DLD1 (cell line): ENCODE measurements at regions not wholly inside any gene's neighbourhood (a gene's known extent, or its start where the extent isn't known, plus 50 kb on each side); places are given as distances from the start of the nearest gene placed in this dataset.
"Not testable (repeated sequence)": the region's sequence is repeated elsewhere in the genome, so short reads cannot be mapped to it uniquely, and the experiment has no call there.

Experiments used
- in situ Hi-C: cut with HindIII; loops from 2 replicates; pipeline ENCODE4 v1.10.0; 2017; ENCODE audit warnings: low sequenced_read_pairs

- in situ Hi-C loops: no loop called here
Observed at GRCh38 chr1:208461680-208462079, 217.5 kb upstream of the PLXNA2 start.

GRCh38 chr1:208462761-208463160 lies 218.6 kb upstream of the PLXNA2 start:
- in situ Hi-C loops: no loop called here

DNA sequence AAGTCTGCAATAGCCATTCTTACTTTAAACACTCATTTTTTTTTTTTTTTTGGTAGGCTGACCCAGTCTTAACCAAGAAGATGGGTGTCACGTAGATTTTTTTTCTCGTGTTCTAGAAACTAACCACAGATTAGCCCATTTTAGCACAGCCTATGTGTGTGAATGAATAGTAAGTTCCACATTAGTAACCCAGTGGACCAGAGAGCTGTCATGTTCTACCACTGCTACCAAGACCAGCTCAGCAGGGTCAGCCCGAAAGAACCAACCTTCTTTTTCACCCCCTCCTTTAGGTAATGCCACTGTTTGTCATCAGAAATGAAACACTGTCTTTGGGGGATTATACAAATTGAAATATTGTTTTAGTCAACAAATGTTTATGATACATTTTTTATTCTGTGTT lies 221.1 kb upstream of the PLXNA2 start:
- in situ Hi-C loops: no loop called here

DNA sequence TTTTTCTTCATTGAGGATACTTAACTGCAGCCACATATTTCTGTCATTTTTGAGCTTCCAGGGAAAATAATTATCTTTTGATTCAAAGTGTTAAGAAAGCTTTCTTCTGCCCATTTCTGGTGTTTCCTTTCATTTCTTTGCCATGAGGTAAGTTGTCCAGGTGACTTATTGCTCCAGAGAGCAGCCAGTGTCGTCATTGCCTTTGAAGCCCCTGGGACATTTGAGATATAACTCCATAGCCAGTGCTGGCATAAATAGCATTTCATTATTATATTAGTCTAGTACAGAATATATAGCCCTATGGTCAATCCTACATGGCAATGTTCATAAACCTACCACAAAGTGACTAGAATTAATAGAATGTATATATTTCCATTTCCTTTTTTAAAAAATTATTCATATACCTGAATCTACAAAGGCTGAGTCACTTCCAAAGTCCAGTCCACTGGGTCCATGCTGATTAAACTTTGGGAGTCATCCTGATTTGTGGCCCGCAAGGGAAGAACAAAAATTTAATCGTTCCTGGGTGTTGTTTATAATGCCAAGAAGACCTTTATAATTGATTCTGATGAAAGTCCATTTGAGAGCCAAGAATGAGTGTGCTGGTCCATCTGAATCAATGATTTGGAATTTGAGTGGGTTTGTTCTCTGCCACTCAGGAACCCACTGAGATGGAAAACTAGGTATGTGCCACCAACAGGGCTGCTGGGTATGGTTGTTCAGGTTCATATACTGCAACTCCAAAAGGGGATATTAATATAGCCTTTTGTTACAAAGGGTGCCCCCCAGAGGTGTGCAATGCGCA lies 221.8 kb upstream of the PLXNA2 start:
- in situ Hi-C loops: no loop called here

- in situ Hi-C loops: no loop called here
Observed at GRCh38 chr1:208467151-208467780, 223.1 kb upstream of the PLXNA2 start.

- in situ Hi-C loops: no loop called here
Observed at GRCh38 chr1:208475449-208475848, 231.3 kb upstream of the PLXNA2 start.

DNA sequence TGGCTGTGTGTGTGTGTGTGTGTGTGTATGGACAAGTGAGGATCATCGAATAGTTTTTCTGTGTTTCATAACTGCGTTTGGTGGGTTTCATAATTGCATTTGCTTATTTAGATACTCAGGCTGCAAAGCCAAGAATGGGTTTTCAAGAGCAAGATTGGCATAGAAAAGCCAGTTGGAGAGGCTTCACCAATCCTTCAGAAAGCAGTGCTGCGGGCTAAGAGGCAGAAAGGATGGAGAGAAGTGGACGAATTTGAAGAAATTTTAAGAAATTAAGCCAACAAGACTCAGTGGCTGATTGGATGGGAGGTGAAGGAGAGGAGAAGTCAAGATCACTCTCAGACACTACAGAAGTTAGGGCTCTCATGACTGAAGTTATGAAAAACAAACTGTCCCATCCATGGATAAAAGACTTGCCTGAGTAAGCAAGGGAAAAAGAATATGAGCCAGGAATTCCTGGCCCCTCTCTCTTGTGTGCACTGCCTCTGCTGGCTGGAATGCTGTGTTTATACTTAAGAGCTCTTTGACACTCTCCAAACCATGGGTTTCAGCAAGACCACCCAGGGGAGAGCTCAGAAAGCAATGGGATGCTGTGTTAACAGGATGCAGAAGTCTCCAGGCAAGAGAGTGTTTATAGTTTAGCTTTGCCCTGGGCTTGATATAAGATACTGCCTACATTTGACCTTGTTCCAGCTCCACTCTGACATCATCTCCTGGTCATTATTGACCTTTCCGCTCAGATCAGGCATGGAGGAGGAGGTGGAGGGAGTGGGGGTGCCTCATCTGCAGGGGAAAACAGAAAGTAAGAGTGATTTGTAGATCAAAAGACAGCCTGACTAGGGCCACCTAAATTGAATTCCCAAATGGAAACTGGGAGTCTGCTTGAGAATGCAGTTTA lies 232.0 kb upstream of the PLXNA2 start:
- in situ Hi-C loops: no loop called here

DNA sequence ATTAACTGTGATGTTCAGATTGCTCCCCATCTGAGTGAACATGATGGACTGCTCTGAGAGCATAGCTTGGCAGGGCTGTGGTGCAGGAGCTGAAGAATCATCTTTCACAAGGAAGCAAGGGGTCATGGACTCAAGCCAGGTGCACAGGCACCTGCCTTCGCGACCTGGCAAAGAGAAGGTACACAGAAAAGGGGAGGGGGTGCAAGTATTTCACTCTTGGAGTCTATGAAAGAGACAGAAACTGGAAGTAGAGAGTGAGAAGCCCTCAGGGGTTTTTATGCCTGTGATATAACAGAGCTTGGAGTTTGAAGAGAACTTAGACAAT lies 232.6 kb upstream of the PLXNA2 start:
- in situ Hi-C loops: no loop called here

- in situ Hi-C loops: no loop called here
Observed at GRCh38 chr1:208479435-208479834, 235.3 kb upstream of the PLXNA2 start.

- in situ Hi-C loops: no loop called here
Observed at GRCh38 chr1:208485512-208485911, 241.3 kb upstream of the PLXNA2 start.

DNA sequence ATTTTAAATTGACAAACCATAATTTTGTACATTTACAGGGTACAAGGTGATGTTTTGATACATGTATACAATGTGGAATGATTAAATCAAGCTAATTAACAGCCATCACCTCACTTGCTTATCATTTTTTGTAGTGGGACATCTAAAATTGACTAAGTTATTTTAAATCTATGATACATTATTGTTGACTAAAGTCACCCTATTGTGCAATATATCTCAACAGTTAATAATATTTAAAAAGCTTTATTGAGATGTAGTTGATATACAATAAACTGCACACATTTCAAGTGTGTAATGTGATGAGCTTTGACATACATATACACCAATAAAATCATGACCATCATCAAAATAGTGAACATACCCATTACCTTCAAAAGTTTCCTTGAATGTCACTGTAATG lies 242.5 kb upstream of the PLXNA2 start:
- in situ Hi-C loops: no loop called here

DNA sequence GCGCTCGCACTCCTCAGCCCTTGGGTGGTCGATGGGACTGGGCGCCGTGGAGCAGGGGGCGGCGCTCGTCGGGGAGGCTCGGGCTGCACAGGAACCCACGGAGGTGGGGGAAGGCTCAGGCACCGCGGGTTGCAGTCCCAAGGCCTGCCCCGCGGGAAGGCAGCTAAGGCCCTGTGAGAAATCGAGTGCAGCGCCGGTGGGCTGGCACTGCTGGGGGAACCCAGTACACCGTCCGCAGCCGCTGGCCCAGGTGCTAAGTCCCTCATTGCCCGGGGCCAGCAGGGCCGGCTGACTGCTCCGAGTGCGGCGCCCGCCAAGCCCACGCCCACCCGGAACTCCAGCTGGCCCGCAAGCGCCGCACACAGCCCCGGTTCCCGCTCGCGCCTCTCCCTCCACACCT lies 244.2 kb upstream of the PLXNA2 start:
- in situ Hi-C loops: not testable (repeated sequence)

DNA sequence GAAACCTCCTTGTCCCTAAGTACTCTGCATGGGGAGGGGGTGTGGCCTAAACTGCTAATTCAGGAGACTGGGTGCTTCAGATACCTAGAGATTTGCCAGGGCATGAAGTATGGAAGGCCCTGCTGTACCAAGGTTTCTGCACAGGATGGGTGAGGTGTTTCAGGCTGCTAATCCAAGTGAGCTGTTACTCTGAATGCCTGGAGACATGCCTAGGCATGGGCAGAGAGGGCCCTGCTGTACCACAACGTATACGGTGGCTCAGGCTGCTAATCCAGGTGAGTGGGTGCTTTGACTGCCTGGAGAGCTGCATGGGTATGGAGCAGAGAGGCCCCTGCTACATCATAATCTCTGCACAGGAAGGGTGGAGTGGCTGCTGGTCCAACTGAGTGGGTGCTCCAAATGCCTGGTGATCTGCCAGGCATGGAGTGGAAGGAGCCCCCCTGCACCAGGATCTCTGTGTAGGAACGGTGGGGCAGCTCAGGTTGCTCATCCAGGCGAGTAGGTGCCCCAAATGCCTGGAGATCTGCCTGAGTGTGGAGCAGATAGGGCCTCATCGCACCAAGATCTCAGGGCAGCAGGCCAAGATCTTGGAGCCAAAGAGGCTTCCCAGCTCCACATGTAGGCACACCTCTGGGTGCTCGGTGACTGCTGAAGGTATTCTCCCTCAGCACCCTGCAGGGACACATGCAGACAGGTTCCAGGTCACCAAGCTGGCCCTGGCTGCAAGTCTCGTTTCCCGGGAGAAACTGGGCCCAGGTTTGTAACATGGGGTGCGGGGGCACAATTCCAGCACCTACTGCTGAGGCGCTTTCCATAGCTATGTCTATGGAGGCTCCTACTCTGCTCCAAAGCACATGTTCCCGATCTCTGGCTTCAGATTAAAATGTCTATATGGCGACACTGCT lies 252.5 kb upstream of the PLXNA2 start:
- in situ Hi-C loops: no loop called here

DNA sequence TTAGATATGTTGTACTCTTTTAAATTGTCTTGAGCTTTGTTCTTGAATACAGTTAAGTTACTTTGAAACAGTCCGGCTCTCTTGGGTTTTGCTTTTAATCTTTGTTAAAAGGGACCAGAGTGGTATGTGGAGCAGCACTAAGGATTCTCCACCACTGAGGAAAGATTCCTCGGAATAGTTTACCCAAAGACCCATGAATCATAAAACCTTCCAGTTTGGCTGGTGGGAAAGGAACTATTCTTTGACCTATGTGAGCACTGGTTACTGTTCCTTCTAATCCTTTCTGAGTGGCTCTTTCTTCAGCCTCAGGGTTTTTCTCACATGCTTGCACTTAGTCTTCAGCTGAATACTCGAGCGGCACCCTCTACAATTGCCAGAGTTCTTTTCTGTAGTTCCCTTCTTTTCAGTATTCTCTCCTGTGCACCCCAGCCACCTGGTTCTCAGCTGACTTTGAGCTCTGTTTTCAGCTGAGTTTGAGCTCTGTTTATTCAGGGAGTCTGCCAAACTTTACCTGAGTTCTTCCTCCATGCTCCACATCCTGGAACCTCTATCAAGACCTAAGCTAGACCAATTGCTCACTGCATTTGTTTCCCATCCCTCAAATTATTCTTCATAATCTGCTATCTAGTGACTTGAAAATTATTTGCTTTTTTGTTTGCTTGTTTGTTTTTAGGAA lies 253.8 kb upstream of the PLXNA2 start:
- in situ Hi-C loops: no loop called here

DNA sequence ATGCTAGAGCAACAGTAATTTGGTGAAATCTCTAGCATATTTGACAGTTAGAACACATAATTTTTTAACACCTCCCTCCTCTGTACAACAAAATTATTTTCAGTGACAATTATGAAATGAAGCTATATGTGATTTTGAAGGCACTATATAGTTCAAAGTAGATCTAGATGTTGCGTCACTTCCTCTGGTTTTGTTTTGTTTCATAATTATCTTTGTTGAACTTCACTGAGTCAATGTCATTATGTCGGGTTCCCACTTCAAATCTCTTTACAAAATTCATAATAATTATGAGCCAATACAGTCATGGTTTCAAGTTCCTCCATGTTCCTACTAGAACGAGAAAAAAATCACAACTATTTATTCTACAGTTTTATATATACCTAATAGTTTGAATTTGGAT lies 254.8 kb upstream of the PLXNA2 start:
- in situ Hi-C loops: no loop called here

- in situ Hi-C loops: no loop called here
Observed at GRCh38 chr1:208499601-208500000, 255.4 kb upstream of the PLXNA2 start.

GRCh38 chr1:208500375-208500774 lies 256.2 kb upstream of the PLXNA2 start:
- in situ Hi-C loops: no loop called here

GRCh38 chr1:208501542-208501941 lies 257.4 kb upstream of the PLXNA2 start:
- in situ Hi-C loops: no loop called here

- in situ Hi-C loops: no loop called here
Observed at GRCh38 chr1:208503787-208504186, 259.6 kb upstream of the PLXNA2 start.

GRCh38 chr1:208506812-208507211 lies 262.6 kb upstream of the PLXNA2 start:
- in situ Hi-C loops: no loop called here
